ENCODE measurements at regions not wholly inside any gene's neighbourhood (a gene's known extent, or its start where the extent isn't known, plus 50 kb on each side); places are given as distances from the start of the nearest gene placed in this dataset.
A peak's percentile ranks its signal among the peaks of the same experiment; 100 is the strongest.

GRCh38 chr6:138654715-138655634 lies 118.6 kb upstream of the CCDC28A start:
- TF ChIP-seq FOXP2 (optimal IDR thresholded peaks at IDR 0.05; ENCODE audit: borderline replicate concordance, extremely low read depth, extremely low read length, insufficient read depth): no peak
- TF ChIP-seq REST (IDR thresholded peaks at IDR 0.05; ENCODE audit: insufficient read depth in 1 of 2, low read depth in 2 of 2, low read length in 2 of 2): no peak
- TF ChIP-seq POLR2AphosphoS5 (IDR thresholded peaks at IDR 0.05; ENCODE audit: low read depth, low read length): no peak
- peak; percentile 33; the same call in 1 of the 2 replicates for TF ChIP-seq SIN3A (IDR thresholded peaks at IDR 0.05; ENCODE audit: borderline replicate concordance, insufficient read depth, low read length)
- TF ChIP-seq TAF1 (IDR thresholded peaks at IDR 0.05; ENCODE audit: borderline replicate concordance, insufficient read depth, low read length): peak; percentile 35; the same call in 1 of the 2 replicates

GRCh38 chr6:138655828-138656227 lies 117.7 kb upstream of the CCDC28A start:
- TF ChIP-seq TAF1 (IDR thresholded peaks at IDR 0.05; ENCODE audit: borderline replicate concordance, insufficient read depth, low read length): no peak
- no peak for TF ChIP-seq SIN3A (IDR thresholded peaks at IDR 0.05; ENCODE audit: borderline replicate concordance, insufficient read depth, low read length)
- TF ChIP-seq REST (IDR thresholded peaks at IDR 0.05; ENCODE audit: insufficient read depth in 1 of 2, low read depth in 2 of 2, low read length in 2 of 2): no peak
- TF ChIP-seq POLR2AphosphoS5 (IDR thresholded peaks at IDR 0.05; ENCODE audit: low read depth, low read length): no peak
- no peak for TF ChIP-seq FOXP2 (optimal IDR thresholded peaks at IDR 0.05; ENCODE audit: borderline replicate concordance, extremely low read depth, extremely low read length, insufficient read depth)

GRCh38 chr6:138656364-138657064 lies 117.1 kb upstream of the CCDC28A start:
- TF ChIP-seq SIN3A (IDR thresholded peaks at IDR 0.05; ENCODE audit: borderline replicate concordance, insufficient read depth, low read length): 0 out of 2 replicates have a peak, but pooled peaks have one; percentile 16
- no peak for TF ChIP-seq TAF1 (IDR thresholded peaks at IDR 0.05; ENCODE audit: borderline replicate concordance, insufficient read depth, low read length)
- TF ChIP-seq POLR2AphosphoS5 (IDR thresholded peaks at IDR 0.05; ENCODE audit: low read depth, low read length): peak; percentile 29; the same call in 1 of the 2 replicates
- no peak for TF ChIP-seq FOXP2 (optimal IDR thresholded peaks at IDR 0.05; ENCODE audit: borderline replicate concordance, extremely low read depth, extremely low read length, insufficient read depth)
- TF ChIP-seq REST (IDR thresholded peaks at IDR 0.05; ENCODE audit: insufficient read depth in 1 of 2, low read depth in 2 of 2, low read length in 2 of 2): no peak

GRCh38 chr6:138657065-138657425 lies 116.5 kb upstream of the CCDC28A start:
- TF ChIP-seq FOXP2 (optimal IDR thresholded peaks at IDR 0.05; ENCODE audit: borderline replicate concordance, extremely low read depth, extremely low read length, insufficient read depth): no peak
- TF ChIP-seq REST (IDR thresholded peaks at IDR 0.05; ENCODE audit: insufficient read depth in 1 of 2, low read depth in 2 of 2, low read length in 2 of 2): no peak
- TF ChIP-seq POLR2AphosphoS5 (IDR thresholded peaks at IDR 0.05; ENCODE audit: low read depth, low read length): no peak
- TF ChIP-seq SIN3A (IDR thresholded peaks at IDR 0.05; ENCODE audit: borderline replicate concordance, insufficient read depth, low read length): no peak
- TF ChIP-seq TAF1 (IDR thresholded peaks at IDR 0.05; ENCODE audit: borderline replicate concordance, insufficient read depth, low read length): no peak

Data from PFSK-1 (cell line).